Tibial artery (tissue), 4 donors: ENCODE measurements at regions not wholly inside any gene's neighbourhood (a gene's known extent, or its start where the extent isn't known, plus 50 kb on each side); places are given as distances from the start of the nearest gene placed in this dataset.

Source experiments
- DNase-seq, 2 donors: peaks; one replicate each; pipeline ENCODE4 v3.0.0-alpha.2; 2019
- H3K27ac ChIP-seq, 2 donors: fragments of 200-600 bp; sonication (generic) in 1 of 2; 1 replicate in 1 of 2; 2 replicates in 1 of 2; pipeline ENCODE4 v1.5.1; 2018 to 2019; ENCODE audit warnings: mild to moderate bottlenecking in 1 of 2
- H3K27me3 ChIP-seq, 2 donors: fragments of 200-600 bp; sonication (generic) in 1 of 2; one replicate each; pipeline versions ENCODE4 v1.5.1 to v1.6.0; 2016 to 2019
- H3K36me3 ChIP-seq, 3 donors: fragments of 200-600 bp; sonication (generic) in 2 of 3; one replicate each; pipeline ENCODE4 v1.5.1; 2016 to 2019; ENCODE audit warnings: mild to moderate bottlenecking in 2 of 3
- H3K4me1 ChIP-seq, 4 donors: fragments of 200-600 bp; sonication (generic) in 2 of 4; 1 replicate in 3 of 4; 2 replicates in 1 of 4; pipeline ENCODE4 v1.5.1; 2016 to 2019
- H3K4me3 ChIP-seq, 2 donors: fragments of 200-600 bp; sonication (generic) in 1 of 2; 1 replicate in 1 of 2; 2 replicates in 1 of 2; pipeline ENCODE4 v1.5.1; 2018 to 2019; ENCODE audit warnings: mild to moderate bottlenecking in 2 of 2
- H3K9me3 ChIP-seq, 3 donors: fragments of 200-600 bp; sonication (generic) in 1 of 3; one replicate each; pipeline ENCODE4 v1.5.1; 2016 to 2019
- intact Hi-C: fragments of 100-400 bp; cut with DNase I; formaldehyde crosslinking; loops from one replicate; pipeline ENCODE4 v1.15.0; 2023; ENCODE audit warnings: low total_unique reads
- TF ChIP-seq, protein P1 (sequence below), 2 experiments: fragments of 200-600 bp in 1 of 2; fragments of 450-650 bp in 1 of 2; IDR thresholded peaks; one replicate each; pipeline ENCODE4 v1.5.1; 2017 to 2019; ENCODE audit warnings: antibody characterized with exemption in 2 of 2, mild to moderate bottlenecking in 1 of 2, moderate library complexity in 1 of 2

DNA sequence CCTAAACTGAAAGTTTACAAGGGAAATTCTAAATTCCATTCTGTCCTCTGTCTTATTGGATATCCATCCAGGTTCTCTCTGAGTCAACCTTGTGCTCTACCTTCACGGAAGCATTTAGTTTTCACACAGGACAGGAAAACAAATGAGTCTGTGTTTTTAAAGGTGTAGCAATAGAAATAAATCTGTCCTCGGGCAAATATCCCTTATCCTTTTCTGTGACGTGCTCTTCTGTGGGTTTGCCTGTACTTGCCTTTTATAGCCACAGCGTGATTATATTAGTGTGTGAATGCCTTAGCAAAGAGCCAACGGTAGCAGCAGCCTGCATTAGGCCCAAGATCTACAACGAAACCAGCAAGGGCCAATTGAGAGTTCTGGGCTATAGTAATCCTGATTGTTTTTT is 127.2 kb upstream of the PLSCR5 start:
- intact Hi-C loops = no loop called here
- TF ChIP-seq, protein P1, sequence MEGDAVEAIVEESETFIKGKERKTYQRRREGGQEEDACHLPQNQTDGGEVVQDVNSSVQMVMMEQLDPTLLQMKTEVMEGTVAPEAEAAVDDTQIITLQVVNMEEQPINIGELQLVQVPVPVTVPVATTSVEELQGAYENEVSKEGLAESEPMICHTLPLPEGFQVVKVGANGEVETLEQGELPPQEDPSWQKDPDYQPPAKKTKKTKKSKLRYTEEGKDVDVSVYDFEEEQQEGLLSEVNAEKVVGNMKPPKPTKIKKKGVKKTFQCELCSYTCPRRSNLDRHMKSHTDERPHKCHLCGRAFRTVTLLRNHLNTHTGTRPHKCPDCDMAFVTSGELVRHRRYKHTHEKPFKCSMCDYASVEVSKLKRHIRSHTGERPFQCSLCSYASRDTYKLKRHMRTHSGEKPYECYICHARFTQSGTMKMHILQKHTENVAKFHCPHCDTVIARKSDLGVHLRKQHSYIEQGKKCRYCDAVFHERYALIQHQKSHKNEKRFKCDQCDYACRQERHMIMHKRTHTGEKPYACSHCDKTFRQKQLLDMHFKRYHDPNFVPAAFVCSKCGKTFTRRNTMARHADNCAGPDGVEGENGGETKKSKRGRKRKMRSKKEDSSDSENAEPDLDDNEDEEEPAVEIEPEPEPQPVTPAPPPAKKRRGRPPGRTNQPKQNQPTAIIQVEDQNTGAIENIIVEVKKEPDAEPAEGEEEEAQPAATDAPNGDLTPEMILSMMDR (IDR thresholded peaks at IDR 0.05) = no peak

DNA sequence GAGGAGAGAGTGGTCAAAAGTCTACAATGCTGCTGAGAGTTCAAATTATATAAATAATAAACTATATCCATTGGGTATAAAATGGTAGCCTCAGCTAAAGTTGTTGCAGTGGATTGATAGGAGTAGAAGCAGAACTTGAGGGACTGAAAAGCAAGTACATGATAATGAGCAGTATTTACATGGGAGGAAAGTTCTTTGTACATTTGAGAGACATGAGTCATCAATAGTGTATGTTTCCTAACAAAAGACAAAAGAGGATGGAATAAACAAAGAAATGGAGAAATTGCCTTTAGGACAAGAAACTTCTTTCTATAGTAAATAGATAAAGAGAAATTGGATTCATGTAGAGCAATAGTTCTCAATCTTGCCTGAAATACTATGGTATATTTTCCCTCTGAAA is 110.0 kb upstream of the PLSCR5 start:
- H3K4me1 ChIP-seq = no peaks in the 10 kb centered on the region
- H3K9me3 ChIP-seq = no peaks in the 10 kb centered on the region
- intact Hi-C loops = no loop called here
- no peaks in the 10 kb centered on the region for H3K36me3 ChIP-seq
- no peak overlapping the region for H3K4me3 ChIP-seq
- TF ChIP-seq, protein P1 (IDR thresholded peaks at IDR 0.05) = no peak
- H3K27me3 ChIP-seq = no peaks in the 10 kb centered on the region
- H3K27ac ChIP-seq = no peak overlapping the region
- DNase-seq = no peak

More for the DNA sequence above, 127.2 kb upstream of the PLSCR5 start:
- Histone ChIP-seq H3K4me1 (no peaks in the 10 kb centered on the region), H3K27ac (no peak overlapping the region), H3K36me3 (no peaks in the 10 kb centered on the region), H3K9me3 (no peaks in the 10 kb centered on the region), H3K27me3 (no peaks in the 10 kb centered on the region), H3K4me3 (no peak overlapping the region)
- no peak for DNase-seq

DNA sequence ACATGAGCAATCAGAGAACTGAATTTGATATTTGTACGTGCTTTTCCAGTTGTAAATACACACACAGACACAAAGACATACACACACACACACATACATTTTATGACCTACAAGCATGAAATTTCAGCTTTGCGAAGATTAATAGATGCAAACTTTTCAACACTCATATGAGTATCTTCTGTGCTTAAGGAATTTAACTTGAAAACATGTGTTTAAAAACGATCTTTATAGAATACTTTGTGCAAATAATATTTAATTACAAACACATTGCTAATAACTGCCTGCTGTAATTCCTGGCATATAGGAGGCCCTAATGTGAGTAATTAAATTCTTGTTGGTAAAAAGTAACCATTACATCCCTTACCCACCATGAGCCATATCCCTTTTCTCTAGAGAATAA is 107.7 kb upstream of the PLSCR5 start:
- Histone ChIP-seq H3K27me3 (no peaks in the 10 kb centered on the region), H3K36me3 (no peaks in the 10 kb centered on the region)

DNA sequence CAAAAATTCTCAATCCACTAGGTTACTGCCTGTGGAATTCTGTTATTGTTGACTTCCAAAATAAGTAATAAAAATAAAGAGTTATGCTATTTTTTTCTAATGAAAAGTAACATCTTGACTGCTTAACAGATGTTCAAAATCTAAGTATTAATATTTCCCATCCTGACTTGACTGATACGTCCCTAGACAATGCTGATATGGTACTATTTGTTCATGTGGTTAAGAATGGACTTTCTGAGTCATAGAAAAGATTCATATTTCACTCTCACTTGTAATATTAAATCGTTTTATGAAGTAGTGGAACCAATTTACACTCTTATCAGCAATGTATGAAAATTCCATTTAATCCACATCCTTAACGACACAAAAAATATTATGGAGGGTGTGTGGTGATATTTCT is 104.8 kb upstream of the PLSCR5 start:
- intact Hi-C loops = no loop called here
- DNase-seq = no peak

More for the DNA sequence above, 107.7 kb upstream of the PLSCR5 start:
- intact Hi-C loops = no loop called here
- no peaks in the 10 kb centered on the region for H3K4me1 ChIP-seq
- H3K27ac ChIP-seq = no peak overlapping the region
- TF ChIP-seq, protein P1 (IDR thresholded peaks at IDR 0.05) = no peak
- no peak for DNase-seq
- no peaks in the 10 kb centered on the region for H3K9me3 ChIP-seq
- no peak overlapping the region for H3K4me3 ChIP-seq

DNA sequence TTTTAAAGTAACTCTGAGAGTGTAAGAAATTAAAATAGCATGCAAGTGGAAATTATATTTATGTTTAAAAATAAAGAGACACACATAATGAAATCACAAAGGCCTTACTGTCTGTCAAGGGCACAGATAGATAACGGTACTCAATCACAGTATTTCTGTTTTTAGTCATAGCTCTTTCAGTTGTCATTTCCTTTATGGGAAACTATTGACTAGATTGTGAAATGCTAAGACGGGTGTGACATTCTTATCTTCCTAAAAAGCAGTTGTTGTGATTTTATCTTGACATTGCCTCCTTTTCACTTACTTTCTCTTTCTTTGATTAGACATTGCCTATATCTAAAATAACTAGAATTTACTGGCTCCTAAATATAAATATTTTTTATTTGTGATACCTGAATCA is 100.1 kb upstream of the PLSCR5 start:
- H3K27ac ChIP-seq = no peak overlapping the region
- intact Hi-C loops = no loop called here
- H3K9me3 ChIP-seq = no peaks in the 10 kb centered on the region
- no peak for DNase-seq
- H3K4me3 ChIP-seq = no peak overlapping the region
- TF ChIP-seq, protein P1 (IDR thresholded peaks at IDR 0.05) = no peak
- no peaks in the 10 kb centered on the region for H3K4me1 ChIP-seq
- H3K36me3 ChIP-seq = no peaks in the 10 kb centered on the region
- H3K27me3 ChIP-seq = no peaks in the 10 kb centered on the region

More for the DNA sequence above, 104.8 kb upstream of the PLSCR5 start:
- H3K4me3 ChIP-seq = no peak overlapping the region
- no peaks in the 10 kb centered on the region for H3K4me1 ChIP-seq
- no peaks in the 10 kb centered on the region for H3K27me3 ChIP-seq
- H3K27ac ChIP-seq = no peak overlapping the region
- no peaks in the 10 kb centered on the region for H3K9me3 ChIP-seq
- H3K36me3 ChIP-seq = no peaks in the 10 kb centered on the region
- TF ChIP-seq, protein P1 (IDR thresholded peaks at IDR 0.05) = no peak

DNA sequence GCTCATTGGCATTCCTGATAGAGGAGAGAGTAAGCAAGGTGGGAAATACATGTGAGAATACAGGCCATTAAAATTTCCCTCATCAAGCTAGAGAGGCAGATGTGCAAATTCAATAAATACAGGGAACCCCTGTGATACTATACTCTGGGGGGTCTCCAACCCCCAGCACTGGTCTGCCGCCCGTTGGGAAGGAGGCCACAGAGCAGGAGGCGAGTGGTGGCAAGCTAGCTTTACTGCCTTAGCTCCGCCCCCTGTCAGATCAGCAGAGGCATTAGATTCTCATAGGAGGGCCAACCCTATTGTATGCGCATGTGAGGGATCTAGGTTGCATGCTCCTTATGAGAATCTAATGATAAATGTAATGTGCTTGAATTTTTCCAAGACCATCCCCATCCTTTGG is 97.1 kb upstream of the PLSCR5 start:
- H3K27ac ChIP-seq = no peak overlapping the region
- no peaks in the 10 kb centered on the region for H3K36me3 ChIP-seq
- intact Hi-C loops = no loop called here

More for the DNA sequence above, 97.1 kb upstream of the PLSCR5 start:
- Histone ChIP-seq H3K27me3 (no peaks in the 10 kb centered on the region), H3K4me3 (no peak overlapping the region), H3K9me3 (no peaks in the 10 kb centered on the region), H3K4me1 (no peaks in the 10 kb centered on the region)
- TF ChIP-seq, protein P1 (IDR thresholded peaks at IDR 0.05) = no peak
- no peak for DNase-seq
